DMS79 (cell line): ENCODE measurements at regions not wholly inside any gene's neighbourhood (a gene's known extent, or its start where the extent isn't known, plus 50 kb on each side); places are given as distances from the start of the nearest gene placed in this dataset.

Experiments used
- DNase-seq: peaks from one replicate; lab custom pipeline; 2025; lab: John Stamatoyannopoulos, UW

DNA sequence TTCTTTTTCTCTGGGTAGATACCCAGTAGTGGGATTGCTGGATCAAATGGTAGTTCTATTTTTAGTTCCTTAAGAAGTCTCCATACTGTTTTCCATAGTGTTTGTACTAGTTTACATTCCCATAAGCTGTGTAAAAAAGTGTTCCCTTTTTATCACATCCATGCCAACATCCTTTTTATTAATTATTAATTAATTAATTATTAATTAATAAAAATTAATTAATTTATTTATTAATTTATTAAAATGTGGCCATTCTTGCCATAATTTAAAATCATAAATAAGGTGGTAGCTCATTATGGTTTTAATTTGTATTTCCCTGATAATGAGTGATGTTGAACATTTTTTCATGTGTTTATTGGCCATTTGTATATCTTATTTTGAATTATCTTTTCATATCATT is 173.9 kb upstream of the FOXN2 start:
- DNase-seq: no peak

- no peak for DNase-seq
These were observed 169.7 kb upstream of the FOXN2 start for GRCh38 chr2:48144777-48145176.

GRCh38 chr2:48145845-48146452 is 168.5 kb upstream of the FOXN2 start:
- DNase-seq: no peak

GRCh38 chr2:48146552-48146951 is 167.9 kb upstream of the FOXN2 start:
- DNase-seq: no peak

DNA sequence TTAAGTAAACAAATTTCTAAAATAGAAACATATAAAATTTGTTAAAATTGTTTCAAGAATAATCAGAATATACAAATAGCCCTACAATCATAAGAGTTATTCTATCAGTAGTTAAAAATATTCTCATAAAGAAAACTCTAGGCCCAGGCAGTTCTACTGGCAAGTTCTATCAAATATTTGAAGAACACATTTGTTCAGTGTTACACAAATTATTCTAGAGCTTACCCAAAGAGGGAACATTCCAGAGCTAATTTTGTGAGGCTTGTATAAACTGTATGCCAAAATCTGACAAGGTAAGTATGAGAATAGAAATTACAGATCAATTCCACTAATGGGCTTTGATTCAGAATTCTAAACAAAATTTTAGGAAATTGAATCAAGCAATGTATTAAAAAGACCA is 166.8 kb upstream of the FOXN2 start:
- DNase-seq: no peak

DNA sequence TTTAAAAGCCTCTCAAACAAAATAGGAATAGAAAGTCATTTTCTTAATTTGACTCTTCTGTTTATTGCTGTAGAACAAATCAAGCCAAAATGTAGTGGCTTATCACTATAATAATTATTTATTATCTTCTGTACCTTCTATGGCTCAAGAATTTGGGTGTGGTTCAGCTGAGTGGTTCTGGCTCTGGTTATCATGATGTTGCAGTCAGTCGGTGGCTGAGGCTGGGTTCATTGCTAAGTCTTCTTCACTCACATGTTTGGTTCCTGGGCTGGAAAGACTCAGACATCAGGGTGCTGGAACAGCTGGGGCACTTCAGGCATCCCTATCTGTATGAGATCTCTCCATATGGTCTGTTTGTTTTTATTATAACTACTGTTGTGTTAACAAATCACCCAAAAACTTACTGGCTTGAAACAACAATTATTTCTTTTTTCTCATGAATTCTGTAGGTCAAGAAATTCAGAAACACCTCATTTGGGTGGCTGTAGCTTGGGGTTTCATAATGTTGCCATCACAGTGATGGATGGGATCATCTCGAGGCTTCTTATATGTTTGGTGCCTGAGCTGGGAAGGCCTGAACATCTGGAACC is 165.5 kb upstream of the FOXN2 start:
- DNase-seq: no peak

DNA sequence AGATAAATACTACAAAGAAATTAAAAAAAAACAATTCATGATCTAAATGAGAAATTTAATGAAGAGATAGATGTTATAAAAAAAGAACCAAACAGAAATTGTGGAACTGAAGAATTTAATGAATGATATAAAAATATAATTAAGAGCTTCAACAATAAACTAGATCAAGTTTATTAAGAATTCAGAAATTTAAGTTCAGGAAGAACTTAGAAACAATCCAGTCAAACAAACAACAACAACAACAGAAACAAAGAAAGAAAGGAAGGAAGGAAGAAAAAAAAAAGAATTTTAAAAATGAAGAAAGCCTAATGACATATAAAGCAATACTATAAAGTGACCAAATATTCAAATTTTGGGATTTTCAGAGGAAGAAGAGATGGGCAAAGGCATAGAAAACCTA is 157.3 kb upstream of the FOXN2 start:
- no peak for DNase-seq

GRCh38 chr2:48161628-48162027 is 152.9 kb upstream of the FOXN2 start:
- DNase-seq: no peak

- DNase-seq: no peak
These were observed 151.7 kb upstream of the FOXN2 start for GRCh38 chr2:48162742-48163141.

DNA sequence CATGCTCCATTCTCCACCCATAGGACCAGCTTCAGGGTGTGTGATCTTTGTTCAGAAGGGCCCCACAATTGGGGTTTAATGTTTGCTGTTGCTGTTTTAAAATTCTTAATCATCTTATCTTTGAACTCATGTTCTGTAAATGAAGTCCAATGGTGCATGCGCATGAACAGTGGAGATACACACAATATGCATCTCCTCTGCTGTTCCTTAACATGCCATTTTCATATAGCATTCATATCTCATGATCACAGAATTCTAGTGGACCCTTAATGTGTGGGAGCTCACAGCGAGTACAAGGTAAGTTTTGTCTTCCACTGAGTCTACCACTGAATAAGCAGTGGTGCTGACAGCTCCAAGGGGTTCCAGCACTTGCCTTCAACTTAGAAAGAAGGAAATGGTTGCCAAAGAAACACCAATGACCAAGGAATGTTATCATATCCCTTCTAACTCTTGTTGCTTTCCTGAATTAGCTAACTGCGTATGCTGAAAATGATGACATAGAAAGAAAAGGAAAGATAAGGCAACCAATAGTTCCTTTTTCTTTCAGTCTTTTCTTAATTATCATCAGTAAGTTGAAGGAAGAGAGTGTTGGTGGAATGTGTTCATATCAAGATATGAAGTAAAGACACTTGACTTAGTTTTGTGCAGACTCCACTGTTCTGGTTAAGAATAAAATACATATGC is 149.3 kb upstream of the FOXN2 start:
- DNase-seq: no peak

DNA sequence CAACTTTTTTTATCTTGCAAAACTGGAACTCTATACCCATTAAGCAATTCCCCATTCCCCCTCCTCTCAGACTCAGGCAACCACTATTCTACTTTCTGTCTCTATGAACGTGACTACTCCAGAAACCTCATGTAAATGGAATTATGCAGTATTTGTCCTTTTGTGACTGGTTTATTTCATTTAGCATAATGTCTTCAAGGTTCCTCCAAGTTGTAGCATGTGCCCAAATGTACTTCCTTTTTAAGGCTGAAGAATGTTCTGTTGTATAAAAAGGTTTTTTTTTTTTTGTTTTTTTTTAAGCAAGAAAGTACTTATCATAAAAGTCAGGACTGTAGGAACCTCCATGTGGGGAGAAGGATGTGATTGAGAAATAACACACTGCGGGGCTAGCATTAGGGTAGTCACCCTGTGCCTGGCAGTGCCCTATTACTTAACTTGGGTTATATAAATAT is 145.3 kb upstream of the FOXN2 start:
- no peak for DNase-seq

DNA sequence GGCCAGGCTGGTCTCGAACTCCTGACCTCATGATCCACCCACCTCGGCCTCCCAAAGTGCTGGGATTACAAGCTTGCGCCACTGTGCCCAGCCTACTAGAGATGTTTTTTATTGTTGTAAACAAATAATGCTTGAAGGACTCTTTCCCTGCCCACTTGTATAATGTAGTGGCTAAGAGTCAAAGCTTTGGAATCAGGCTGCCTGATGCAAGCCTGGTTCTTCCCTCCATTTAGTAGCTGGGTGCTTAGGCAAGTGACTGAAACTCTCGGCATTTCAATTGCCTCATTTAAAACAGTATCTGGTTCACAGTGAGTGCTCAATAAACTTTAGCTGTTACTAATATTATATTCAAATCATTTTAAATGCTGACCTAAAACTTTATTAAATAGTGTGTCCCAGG is 144.2 kb upstream of the FOXN2 start:
- no peak for DNase-seq

- DNase-seq: no peak
These were observed 141.3 kb upstream of the FOXN2 start for GRCh38 chr2:48173141-48173540.

DNA sequence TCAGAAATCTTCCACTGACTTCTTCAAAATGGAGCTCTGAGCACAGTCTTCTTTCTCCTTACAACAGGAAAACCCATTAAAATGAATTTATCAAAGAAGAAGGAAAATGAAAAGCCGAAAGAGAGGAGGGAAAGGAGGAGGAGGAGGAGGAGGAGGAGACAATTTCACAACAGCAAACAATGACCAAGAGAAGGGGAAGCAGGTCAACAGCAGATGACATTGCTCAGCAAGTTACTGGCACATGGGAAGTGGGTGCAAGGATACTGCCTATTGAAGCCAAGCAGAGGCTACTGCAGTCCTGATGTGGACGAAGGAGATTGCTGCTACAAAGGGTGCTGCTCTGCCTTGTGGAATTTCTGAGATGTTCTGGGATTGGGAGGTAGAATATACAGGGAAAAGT is 140.0 kb upstream of the FOXN2 start:
- DNase-seq: no peak

DNA sequence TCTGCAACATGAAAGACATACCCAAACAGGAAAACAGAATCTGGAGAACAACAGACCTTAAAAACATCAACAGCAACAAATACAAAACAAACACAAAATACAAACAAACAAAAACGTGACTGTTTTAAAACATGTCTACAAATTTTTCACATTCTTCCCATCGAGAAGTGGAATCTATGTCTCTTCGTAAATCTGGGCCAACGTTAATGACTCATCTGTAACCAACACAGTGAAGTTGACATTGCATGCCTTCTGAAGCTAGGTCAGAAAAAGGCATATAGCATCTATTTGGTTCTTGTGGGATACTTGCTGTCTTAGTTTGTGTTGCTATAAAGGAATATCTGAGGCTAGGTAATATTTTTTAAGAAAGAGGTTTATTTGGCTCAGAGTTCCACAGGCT is 139.2 kb upstream of the FOXN2 start:
- no peak for DNase-seq

- DNase-seq: no peak
These were observed 138.8 kb upstream of the FOXN2 start for GRCh38 chr2:48175656-48176055.

- DNase-seq: no peak
These were observed 137.6 kb upstream of the FOXN2 start for GRCh38 chr2:48176876-48177275.

GRCh38 chr2:48178611-48179010 is 135.9 kb upstream of the FOXN2 start:
- DNase-seq: no peak

DNA sequence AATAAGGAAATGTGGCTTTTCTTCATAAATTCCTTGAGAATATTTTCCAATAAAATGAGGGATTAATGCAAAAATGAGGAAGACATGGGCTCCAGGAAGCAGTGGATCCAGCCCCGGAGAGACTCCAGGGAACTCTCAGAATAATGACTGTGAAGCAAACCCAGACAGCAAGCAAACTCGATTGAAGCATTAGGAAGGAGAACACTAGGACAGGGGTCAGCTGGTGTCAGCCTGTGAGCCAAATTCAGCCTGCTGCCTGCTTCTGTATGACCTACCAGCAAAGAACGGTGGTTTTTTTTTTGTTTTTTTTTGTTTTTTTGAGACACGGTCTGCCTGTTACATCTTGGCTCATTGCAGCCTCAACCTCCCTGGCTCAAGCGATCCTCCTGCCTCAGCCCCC is 133.9 kb upstream of the FOXN2 start:
- DNase-seq: no peak

DNA sequence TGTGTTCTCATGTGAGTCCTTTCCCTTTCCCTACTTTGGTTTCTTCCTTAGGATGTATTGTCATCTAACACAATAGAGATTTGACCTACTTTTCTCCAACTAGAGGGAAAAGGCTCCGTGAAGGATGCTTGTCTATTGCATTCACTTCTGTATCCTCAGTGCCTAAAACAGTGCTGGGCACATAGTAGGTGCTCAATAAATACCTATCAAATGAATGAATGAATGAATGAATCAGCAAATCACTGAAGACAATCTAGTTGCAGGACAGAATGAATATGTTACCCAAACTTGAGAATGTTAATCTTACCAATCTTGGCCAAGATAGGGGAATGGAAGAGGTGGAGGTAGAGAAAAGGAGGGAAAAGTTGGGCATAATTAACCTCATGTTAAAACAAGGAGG is 131.2 kb upstream of the FOXN2 start:
- DNase-seq: no peak

DNA sequence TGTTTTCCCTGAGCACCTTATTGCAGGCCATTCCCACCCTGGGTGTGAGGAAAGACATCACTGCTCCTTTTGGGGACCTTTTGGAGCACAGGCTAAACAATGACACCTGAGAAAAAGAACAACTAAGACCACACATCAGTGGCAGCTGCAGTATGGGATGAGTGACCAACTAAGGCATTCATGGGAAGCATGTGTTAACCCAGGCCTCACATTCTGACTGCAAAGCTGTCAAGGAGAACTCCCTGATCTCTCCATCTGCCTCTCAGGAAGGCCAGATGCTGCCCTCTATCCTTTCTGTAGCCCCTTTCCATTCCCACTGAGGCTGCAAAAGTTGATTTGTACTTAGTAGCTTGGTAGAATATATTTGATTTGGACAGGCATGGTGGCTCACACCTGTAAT is 130.5 kb upstream of the FOXN2 start:
- DNase-seq: no peak

DNA sequence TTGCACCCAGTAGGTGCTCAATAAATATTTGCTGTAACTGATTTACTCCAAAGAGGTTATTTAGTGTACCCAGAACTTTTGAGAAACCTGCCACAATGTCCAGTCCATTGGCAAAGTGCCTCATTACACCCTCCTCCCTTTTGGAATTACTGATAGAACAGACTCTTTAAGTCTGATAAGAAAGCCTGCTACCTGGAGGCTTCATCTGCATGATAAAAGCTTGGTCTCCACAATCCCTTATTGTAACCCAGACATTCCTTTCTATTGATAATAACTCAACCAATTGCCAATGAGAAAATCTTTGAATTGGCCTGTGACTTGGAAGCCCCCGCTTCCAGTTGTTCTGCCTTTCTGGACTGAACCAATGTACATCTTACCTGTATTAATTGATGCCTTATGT is 127.0 kb upstream of the FOXN2 start:
- no peak for DNase-seq

- no peak for DNase-seq
These were observed 124.8 kb upstream of the FOXN2 start for GRCh38 chr2:48189552-48190228.
